GM19438 (cell line): ENCODE measurements at regions not wholly inside any gene's neighbourhood (a gene's known extent, or its start where the extent isn't known, plus 50 kb on each side); places are given as distances from the start of the nearest gene placed in this dataset.
"Not testable (repeated sequence)": the region's sequence is repeated elsewhere in the genome, so short reads cannot be mapped to it uniquely, and the experiment has no call there.

ENCODE experiments used
- ATAC-seq: cut with Tn5 transposase; IDR thresholded peaks from one replicate; pipeline ENCODE4 v1.9.1; 2021; ENCODE audit warnings: low read depth; ENCODE audit not compliant: unreplicated experiment

- no peak for ATAC-seq
Measured at GRCh38 chr21:15119486-15119885, 54.7 kb upstream of the NRIP1 start.

GRCh38 chr21:15121097-15121654, 56.4 kb upstream of the NRIP1 start:
- ATAC-seq = no peak

- no peak for ATAC-seq
Measured at GRCh38 chr21:15121655-15122120, 56.9 kb upstream of the NRIP1 start.

- no peak for ATAC-seq
Measured at GRCh38 chr21:15122241-15122640, 57.4 kb upstream of the NRIP1 start.

- ATAC-seq = no peak
Measured at GRCh38 chr21:15124731-15125130, 59.9 kb upstream of the NRIP1 start.

GRCh38 chr21:15126948-15127347, 62.1 kb upstream of the NRIP1 start:
- ATAC-seq = no peak

- no peak for ATAC-seq
Measured at GRCh38 chr21:15127437-15127836, 62.6 kb upstream of the NRIP1 start.

- ATAC-seq = no peak
Measured at GRCh38 chr21:15128267-15128666, 63.5 kb upstream of the NRIP1 start.

GRCh38 chr21:15128714-15129113, 63.9 kb upstream of the NRIP1 start:
- ATAC-seq = not testable (repeated sequence)

- no peak for ATAC-seq
Measured at GRCh38 chr21:15130326-15130725, 65.5 kb upstream of the NRIP1 start.

GRCh38 chr21:15130751-15131150, 66.0 kb upstream of the NRIP1 start:
- ATAC-seq = no peak

GRCh38 chr21:15132781-15133180, 68.0 kb upstream of the NRIP1 start:
- ATAC-seq = no peak

GRCh38 chr21:15134701-15135470, 70.1 kb upstream of the NRIP1 start:
- ATAC-seq = no peak

GRCh38 chr21:15135867-15136629, 71.2 kb upstream of the NRIP1 start:
- no peak for ATAC-seq

GRCh38 chr21:15138490-15138889, 73.7 kb upstream of the NRIP1 start:
- no peak for ATAC-seq

- ATAC-seq = no peak
Measured at GRCh38 chr21:15139898-15140297, 75.1 kb upstream of the NRIP1 start.

GRCh38 chr21:15140321-15141019, 75.7 kb upstream of the NRIP1 start:
- ATAC-seq = no peak

GRCh38 chr21:15141261-15141970, 76.6 kb upstream of the NRIP1 start:
- ATAC-seq = no peak

- no peak for ATAC-seq
Measured at GRCh38 chr21:15144026-15144425, 79.2 kb upstream of the NRIP1 start.

- ATAC-seq = no peak
Measured at GRCh38 chr21:15148437-15148836, 83.6 kb upstream of the NRIP1 start.
